Activated T-cell treated with anti-CD3 and anti-CD28 coated beads, Interleukin-2, amount 50 U/mL, for 48 hours (primary cell): ENCODE measurements at regions not wholly inside any gene's neighbourhood (a gene's known extent, or its start where the extent isn't known, plus 50 kb on each side); places are given as distances from the start of the nearest gene placed in this dataset.
"Not testable (repeated sequence)": the region's sequence is repeated elsewhere in the genome, so short reads cannot be mapped to it uniquely, and the experiment has no call there.

Experiments used
- DNase-seq, 2 experiments: peaks; one replicate each; pipeline ENCODE4 v3.0.0-alpha.2; 2020

DNA sequence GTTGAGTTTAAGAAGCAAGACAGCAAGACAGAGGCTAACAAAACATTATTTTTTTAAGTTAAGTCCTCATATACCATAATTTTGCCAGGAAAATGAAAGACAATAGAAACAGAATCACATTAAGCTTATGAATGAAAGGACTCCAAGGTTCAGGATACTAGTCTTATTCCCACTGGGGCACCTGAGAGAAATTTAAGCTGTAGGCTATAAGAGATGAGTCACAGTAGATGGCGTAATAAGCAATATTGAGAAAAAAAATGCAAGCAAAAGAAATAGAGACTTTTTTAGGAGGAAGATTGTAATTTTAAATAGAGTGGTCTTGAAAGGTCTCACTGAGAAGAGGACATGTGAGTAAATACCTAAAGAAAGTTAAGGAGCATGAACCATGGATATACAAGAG, 57.1 kb upstream of the KIF2B start:
- DNase-seq: no peak

DNA sequence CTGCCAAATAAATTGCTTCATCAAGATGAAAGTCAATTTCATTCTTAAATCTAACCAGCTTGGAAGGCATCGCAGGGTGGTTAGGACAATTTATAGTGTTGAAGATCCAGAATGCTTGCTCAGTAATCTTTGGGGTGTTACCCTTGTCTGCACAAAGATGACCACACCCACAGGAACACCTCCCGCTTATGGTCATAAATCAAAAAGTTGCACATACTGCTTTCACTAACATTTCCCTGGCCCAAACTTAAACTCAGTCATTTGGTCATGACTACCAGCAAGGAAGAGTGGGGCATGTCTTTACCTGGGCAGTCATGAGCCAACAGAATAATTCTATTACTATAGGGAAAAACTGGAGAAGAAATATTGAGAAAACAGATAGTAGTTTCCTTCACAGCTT, 57.6 kb upstream of the KIF2B start:
- no peak for DNase-seq

DNA sequence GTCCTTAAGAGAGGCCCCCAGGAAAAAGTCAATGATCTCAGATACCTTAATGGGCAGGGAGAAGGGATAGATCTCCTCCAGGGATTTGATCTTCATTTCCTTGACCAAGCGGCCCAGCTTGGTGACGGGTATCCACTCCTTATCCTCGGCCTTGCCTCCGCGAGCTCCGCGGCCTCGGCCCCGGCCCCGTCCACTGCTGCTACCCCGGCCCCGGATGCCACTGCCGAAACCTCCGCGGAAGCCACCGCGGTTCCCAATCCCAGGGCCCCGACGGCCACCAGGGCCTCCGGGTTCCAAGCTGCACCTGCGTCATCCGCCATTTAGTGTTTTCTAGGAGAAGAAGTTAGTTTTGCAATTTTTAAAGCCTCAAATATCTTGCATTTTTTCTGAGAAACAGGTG, 65.2 kb upstream of the KIF2B start:
- no peak for DNase-seq

DNA sequence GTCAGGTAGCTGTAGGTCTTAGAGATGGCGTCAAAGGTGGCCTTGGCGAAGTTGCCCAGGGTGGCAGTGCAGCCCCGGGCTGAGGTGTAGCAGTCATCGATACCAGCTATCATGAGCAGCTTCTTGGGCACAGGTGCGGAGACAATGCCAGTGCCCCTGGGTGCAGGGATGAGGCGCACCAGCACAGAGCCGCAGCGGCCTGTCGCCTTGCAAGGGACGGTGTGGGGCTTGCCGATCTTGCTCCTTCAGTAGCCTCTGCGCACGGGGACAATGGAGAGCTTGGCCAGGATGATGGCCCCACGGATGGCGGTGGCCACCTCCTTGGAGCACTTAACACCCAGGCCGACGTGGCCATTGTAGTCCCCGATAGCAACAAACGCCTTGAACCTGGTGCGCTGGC, 65.6 kb upstream of the KIF2B start:
- DNase-seq: not testable (repeated sequence)

DNA sequence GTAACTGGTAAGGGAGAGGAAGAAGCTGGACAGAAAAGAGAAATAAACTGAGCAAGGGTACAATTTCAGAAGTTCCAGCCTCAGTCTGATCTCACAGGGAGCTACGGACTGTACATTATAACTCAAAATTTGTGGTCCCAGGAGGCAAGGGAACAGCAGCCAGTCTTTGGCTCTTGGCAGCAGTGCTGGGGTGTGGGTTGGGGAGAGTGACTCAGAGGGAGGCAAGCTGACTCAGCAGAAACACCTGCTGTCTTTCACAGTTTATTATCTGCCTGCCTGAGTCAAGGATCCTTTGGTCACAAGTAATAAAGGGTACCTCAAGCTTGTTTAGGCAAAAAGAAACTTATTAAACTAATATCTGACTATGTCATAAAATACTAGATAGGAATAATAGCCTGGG, 73.5 kb upstream of the KIF2B start:
- DNase-seq: no peak

DNA sequence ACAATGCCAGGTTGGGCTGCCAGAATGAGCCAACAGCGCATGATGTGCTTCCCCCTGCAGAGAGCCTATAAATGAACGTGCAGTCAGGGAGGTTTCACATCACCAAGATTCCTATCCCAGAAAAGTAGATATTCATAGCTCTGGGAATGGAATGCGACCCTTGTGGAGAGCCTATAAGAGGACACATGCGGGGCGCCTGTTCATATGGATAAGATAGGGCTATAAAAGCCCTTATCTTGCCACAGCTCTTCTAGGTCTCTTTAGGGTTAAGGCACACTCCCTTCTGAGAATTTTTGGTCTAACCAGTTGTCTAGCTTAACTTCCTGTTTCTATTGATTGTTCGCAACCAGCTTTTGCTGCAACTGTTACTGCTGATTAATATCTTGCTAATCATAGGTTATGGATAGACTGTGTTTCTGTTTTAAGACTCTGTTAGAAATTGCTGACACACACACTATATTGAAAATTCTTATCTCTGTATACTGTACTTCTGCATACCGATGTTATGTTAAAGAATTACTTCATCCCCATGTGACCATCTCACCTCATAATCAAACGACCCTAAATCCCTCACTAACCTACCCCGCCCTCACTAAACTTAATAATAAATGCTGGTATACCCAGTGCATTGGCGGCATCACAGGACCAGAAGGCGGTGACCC, 74.4 kb upstream of the KIF2B start:
- DNase-seq: not testable (repeated sequence)

DNA sequence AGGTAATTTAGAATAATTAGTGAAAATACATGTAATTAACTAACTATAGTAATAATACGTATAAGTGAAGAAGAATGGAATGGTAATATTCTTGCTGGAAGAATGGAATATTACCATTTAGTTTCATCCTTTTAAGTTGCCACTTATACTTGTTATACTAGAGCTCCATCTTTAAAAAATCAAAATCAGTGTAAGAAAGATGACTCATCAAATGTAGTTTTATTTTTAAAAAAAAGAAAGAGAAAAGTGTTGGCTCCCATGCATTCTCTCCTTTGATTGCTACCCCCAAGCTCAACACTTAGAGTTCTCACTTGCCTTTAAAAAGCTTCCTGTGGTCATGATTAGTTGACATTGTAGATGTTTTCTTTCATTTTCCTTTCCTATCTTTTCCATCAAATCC, 82.4 kb upstream of the KIF2B start:
- no peak for DNase-seq

DNA sequence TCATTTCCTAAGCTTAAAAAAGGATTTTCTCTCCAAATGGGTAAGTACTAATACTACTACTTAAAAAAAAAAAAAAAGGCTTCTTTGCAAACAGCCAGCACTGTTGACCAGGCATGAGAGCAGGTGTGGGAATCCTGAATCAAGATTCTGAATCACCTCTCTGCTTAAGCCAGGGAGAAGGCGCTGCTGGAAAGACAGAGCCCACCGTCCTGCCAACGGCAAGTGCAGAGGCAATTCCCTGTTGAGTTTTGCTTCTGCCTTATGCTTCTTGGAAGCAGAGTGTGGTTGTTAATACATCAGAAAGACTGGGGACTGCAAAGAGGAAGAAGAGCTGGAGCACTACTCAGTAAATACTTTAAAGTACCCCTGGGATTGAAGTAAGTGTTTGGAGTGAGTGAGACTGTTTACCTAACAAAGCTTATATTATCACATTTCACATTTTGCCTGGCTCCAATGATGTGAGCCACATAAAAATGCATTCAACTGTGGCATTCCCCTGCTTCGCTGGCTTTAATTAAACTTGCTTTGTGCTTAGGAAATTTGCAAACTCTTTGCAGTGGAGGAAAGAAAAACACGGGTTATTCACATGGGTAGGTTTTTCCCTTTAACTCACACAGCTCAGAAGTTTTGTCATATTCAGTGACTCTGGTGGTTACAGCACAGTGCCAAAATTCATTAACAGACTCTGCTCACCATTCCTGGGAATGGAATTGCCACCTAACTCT, 86.0 kb upstream of the KIF2B start:
- DNase-seq: no peak

DNA sequence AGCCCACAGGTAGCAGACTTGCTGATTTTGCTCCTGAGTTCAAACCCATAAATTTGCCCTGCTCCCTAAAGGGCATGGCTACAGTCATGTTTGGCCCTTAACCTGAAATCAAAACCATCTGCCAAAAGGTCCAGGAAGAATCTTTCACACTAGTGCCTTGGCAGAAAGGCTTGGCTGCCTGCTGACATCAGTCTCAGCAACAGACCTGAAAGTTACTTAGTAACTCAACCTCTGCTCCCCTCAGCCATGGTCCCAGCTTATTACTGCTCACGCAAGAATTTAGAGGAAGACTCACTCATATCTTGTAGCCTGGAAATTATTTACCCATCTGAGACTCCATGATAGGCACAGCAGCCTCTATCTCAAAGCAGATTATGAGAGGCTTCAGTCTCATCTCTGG, 98.0 kb upstream of the KIF2B start:
- DNase-seq: no peak

DNA sequence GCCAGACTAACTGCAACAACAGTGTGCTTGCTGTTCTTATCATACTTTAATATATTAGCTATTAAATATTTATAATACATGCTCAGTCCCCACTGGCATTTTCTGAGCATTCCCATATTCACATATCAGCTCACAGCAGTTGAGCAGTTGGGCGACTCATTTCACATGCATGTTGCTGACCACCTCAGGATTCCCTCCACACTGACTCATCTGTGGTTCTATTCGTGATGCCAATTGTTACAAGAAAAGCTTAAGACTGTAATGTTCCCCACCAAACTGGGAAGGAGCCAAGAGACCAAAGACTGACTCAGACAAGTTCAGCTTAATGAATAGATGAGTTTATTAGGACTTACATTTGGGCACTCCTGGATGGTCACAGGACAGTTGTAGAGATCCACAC, 100.3 kb upstream of the KIF2B start:
- DNase-seq: no peak

DNA sequence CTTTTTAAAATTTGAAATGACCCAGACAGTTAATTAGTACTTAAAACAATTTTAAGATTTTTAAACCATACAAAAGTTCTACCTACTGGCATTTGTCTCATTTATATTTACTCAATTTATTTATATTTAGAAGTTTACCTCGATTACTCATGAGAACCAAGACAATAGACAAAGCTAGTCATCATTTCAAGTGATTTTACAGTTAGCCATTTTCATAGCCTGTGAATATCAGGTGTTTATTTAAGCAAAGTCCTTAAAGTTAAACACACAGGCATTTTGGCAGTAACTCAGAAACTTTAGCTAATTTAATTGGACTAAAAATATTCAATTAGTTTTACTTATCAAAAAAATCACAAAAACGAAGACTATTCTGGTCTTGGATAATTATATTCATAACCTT, 101.6 kb upstream of the KIF2B start:
- DNase-seq: no peak

DNA sequence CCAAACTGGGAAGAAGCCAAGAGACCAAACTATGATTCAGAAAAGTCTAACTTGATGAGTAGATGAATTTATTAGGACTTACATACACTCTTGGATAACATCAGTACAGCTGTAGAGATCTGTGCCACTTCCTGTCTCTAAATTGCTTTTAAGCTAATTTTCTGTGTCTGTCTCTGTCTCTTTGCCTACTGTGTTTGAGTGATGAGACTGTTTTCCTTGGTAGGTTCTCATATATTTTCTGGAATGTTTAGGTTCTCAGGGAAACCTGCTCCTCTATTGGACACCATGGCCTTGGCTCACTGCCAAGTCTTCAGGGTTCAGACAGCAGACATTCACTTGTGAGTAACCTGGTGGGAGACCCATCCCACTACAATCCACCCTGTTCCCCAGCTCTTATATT, 103.5 kb upstream of the KIF2B start:
- DNase-seq: no peak

DNA sequence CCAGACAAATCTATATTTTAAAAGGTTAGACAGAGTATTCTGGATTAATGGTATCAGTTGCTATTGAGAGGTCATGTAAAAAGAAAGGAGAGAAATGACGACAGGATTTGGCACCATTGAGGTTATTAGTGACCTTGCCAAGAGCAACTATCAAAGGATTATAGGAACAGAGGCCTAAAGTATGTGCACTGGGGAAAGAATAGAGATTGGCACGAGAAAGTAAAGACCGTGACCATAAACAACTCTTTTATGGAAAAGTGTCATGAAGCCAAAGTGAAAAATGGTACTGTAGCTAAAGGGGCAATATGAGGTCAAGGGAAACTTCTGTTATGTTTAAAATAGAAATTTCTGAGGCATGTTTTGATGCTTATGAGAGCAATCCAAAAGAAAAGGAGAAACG, 115.2 kb upstream of the KIF2B start:
- DNase-seq: no peak

DNA sequence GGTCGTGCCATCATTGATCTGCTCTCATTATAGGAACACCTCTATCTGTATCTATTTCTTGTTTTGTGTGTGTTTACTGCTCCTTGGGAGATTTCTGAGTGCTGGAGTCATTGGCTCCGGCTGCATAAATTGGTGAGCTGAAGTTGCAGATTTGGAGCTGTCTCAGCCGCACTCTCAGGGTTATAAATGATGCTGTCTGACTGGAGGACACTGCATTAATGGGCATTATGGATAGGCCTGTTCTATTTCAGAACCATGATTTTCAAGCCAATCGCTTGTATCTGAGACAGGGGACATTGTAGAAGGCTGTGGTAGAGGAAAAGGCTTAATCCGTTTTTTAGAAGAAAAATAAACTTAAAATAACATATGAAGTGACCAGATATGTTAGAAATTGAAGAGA, 126.4 kb upstream of the KIF2B start:
- DNase-seq: no peak

DNA sequence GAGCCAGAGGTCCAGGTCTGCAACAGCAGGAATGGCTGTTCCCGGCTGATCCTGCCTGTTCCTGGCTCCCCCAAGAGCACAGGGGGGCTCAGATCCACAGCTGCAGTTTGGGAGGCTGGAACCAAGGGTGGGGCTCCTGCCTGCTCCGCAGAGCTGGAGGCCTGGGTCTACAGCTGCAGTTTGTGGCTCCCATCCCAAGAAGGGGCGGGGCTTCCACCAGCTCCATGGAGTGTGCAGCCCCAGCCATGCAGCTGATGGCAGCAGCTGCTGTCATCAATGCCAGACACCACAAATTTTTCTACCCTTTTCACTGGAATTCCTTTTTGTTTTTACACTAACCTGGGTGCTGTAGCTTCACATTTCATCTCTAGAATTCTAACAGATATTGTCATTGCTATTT, 135.4 kb upstream of the KIF2B start:
- DNase-seq: no peak

DNA sequence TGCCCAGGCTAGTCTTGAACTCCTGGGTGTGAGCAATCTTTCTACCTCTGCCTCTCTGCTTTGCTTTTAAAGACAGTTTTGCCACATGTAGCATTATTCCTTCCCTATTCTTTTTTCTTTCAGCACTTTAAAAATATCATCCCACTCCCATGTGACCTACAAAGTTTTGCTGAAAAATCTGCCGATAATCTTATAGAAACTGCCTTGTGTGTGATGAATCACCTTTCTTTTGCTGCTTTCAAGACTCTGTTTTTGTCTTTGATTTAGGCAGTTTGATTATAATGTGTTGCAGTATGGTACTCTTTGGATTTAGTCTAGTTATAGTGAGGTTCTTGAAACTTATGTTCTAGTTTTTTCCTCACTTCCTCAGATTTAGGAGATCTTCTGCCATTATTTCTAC, 142.0 kb upstream of the KIF2B start:
- DNase-seq: no peak

DNA sequence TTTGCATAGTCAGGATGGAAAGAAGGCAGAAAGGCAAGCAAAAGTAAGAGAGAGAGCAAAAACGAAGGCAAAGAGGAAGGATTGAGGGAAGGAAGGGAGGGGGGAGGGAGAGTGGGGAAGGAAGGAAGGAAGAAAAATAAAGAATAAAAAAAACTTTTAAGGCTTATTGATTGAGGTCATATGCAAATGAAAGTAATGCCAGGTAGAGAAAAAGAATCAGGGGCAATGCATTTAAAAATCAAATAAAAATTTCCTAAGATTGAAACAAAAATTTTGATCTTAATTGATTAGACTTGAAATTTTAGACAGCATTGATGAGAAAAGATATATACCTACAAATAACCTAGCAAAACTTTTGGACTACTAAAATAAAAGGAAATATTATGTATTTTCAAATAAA, 153.9 kb upstream of the KIF2B start:
- DNase-seq: no peak

DNA sequence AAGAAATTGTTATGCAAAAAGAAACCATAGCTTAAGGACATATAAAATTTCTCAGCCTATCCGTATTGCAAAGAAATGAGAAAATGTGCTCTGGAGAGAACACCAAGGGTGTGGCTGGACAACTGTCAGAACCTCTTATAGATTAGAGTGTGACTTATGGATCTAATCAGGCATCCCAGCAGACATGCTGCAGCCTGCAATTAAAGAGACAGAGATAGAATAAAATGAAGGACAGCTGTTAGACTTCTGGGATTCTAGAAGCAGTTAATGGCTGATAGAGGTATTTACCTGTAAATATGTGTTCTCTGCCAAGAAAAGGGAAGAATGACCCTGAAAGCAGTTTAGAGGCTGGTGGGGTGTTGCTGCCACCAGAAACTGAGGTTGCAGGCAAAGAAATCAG, 160.1 kb upstream of the KIF2B start:
- DNase-seq: no peak

DNA sequence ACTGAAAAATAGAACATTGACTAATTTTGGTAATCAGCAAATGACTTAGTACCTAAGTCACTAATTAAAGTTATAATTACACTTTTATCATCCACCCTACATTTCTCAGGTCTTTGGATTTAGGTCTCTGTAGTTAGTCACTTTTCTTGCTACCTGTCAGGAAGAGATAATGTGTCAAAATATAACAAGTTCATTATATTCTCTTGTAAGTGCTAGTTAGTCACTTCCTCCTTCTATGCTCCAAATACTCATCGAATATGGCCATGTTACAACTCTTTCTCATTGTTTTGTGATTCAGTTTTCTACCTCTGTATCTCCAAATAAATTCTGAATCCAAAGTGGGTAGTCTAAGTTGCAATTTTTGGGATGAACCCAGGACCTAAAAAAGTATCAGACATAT, 163.5 kb upstream of the KIF2B start:
- no peak for DNase-seq

DNA sequence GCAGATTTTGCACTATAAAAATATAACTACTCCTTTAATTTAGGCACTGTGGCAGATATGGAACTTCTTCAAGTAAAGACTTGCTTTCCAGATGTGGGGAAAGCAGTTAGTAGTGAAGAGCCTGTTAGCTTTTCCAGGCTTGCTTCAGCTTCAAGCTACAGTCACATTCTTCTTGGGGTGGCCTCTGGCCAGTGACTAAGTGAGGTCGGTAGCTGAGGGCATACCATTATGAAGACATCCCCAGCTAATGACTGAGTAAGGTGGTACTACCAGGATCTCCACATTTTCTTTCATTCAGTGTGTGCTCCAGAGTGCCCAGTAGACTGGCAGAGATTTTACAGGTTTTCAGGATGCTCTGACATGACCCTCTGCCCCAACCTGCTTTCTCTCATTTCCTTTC, 167.1 kb upstream of the KIF2B start:
- DNase-seq: no peak

DNA sequence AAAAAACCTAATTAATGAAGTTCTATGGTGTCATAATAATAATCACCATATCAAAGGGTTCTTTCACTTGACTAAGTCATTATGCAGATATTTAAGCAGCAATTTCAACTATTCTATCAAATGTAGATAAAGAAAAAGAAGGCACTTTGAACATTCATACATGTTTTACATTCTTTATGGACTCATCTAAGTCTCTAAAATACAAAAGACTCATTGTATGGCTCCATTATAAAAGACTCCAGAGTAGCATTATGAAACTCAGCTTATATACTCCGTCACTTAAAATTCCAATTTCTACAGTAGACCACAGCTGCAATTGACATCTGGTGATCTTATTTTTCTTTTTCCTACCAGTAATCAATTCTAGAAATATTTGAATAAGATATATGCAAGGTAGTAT, 173.5 kb upstream of the KIF2B start:
- DNase-seq: no peak

DNA sequence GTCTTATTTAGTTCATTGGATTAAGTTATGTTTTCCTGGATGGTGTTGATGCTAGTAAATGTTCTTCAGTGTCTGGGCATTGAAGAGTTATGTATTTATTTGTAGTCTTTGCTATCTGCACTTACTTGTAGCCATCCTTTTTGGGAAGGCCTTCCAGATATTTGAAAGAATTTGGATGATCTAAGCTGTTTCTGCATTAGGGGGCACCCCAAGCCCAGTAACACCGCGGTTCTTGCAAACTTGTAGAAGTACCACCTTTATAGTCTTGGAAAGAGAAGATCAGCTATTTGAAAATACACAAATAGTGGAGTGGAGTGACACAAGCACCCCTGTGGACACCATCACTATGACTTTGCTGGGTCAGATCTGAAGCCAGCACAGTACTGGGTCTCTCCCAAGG, 175.9 kb upstream of the KIF2B start:
- no peak for DNase-seq

DNA sequence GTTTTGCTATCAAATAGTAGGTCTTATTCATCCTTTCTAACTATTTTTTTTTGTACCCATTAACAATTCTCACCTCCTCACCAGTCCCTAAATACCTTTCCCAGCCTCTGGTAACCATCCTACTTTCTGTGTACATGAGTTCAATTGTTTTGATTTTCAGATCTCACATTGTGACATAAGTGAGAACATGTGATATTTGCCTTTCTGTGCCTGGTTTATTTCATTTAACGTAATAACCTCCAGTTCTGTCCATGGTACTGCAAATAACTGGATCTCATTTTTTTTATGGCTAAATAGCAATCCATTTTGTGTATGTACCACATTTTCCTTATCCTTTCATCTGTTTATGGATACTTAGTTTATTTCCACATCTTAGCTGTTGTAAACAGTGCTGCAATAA, 181.9 kb upstream of the KIF2B start:
- no peak for DNase-seq

DNA sequence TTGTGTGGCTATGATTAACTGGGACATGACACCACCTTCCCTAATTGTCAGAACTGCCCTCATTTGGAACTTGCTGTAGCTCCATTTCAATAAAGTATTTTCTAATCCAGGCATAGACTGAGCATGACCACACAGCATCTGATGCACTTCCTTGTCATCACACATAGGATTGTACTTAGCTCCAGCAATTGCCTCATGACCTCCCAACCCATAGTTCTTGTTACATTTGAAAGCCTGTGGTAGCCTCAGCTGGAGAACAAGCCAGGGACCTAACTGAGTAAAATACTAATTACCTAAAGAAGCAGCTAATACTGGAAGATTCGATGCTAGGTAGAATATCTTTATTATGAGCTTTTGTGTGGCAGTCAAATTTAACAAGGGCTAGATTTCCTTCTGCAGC, 187.3 kb upstream of the KIF2B start:
- DNase-seq: no peak

DNA sequence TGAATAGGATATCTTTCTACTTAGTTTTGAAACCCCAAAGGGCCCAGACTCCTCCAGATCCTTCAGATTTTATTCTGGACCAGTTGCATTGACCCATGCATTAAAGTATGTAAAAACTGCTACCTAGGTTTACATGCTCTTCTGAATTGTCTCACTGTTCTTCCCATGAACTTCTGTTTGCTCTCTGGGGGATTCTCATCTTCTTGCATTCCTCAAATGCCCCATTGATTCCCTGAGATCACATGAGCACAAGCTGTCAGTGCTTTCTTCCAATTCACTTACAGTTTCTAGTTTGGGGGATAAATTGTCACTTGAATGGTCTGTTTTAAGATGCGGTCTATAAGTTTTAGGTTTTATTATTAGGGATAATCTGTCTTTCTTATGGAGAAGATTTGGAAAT, 188.9 kb upstream of the KIF2B start:
- DNase-seq: no peak
